Endothelial cell of umbilical vein (primary cell): ENCODE measurements at regions not wholly inside any gene's neighbourhood (a gene's known extent, or its start where the extent isn't known, plus 50 kb on each side); places are given as distances from the start of the nearest gene placed in this dataset.

Experiments used
- BruUV-seq: library from RNA; stranded (reverse); fragments of 400-500 nt; replicated peaks from 2 replicates; lab custom pipeline; 2021; lab: Mats Ljungman, UMichigan
- CTCF ChIA-PET: fragments of 300-600, 350-600 bp; sonication (Branson Sonifier 250); formaldehyde crosslinking; loops from one replicate; lab custom pipeline; 2021; ENCODE audit warnings: antibody characterized with exemption, inconsistent platforms; lab: Charles Lee
- POLR2A ChIA-PET: fragments of 300-600, 350-600 bp; sonication (Branson Sonifier 250); formaldehyde crosslinking; loops from one replicate; lab custom pipeline; 2021; ENCODE audit warnings: antibody characterized with exemption, inconsistent platforms; lab: Charles Lee
- DNase-seq: peaks from one replicate; pipeline ENCODE4 v3.0.0-alpha.2; 2011; ENCODE audit warnings: low read depth, low spot score
- FAIRE-seq: peaks from 2 replicates; lab custom pipeline; 2011; peaks lifted over from hg19 to GRCh38; lab: Jason Lieb, UNC
- H2AFZ ChIP-seq: 2 replicates; pipeline ENCODE4 v1.6.0; 2012; ENCODE audit warnings: low read depth, low read length, control low read depth, inconsistent platforms
- H3K27ac ChIP-seq: 2 replicates; pipeline ENCODE4 v1.5.1; 2011; ENCODE audit warnings: low read depth, mild to moderate bottlenecking, control low read depth, low read length, moderate library complexity; ENCODE audit not compliant: insufficient read depth
- H3K27me3 ChIP-seq, 2 experiments: 2 replicates each; pipeline versions ENCODE4 v1.6.0 to v1.6.1; 2011; ENCODE audit warnings: low read length in 2 of 2, mixed read lengths in 1 of 2; ENCODE audit not compliant: control insufficient read depth in 2 of 2, insufficient read depth in 2 of 2
- H3K36me3 ChIP-seq, 2 experiments: 2 replicates in 1 of 2; 3 replicates in 1 of 2; pipeline ENCODE4 v1.5.1; 2011; ENCODE audit warnings: low read length in 2 of 2, mild to moderate bottlenecking in 1 of 2, moderate library complexity in 1 of 2; ENCODE audit not compliant: control insufficient read depth in 2 of 2, insufficient read depth in 2 of 2; ENCODE audit errors: extremely low read depth in 1 of 2
- H3K4me1 ChIP-seq: 3 replicates; pipeline ENCODE4 v1.5.1; 2011; ENCODE audit warnings: mild to moderate bottlenecking, low read length; ENCODE audit not compliant: control insufficient read depth, insufficient read depth; ENCODE audit errors: extremely low read depth
- H3K4me2 ChIP-seq: 2 replicates; pipeline ENCODE4 v1.6.1; 2011; ENCODE audit warnings: low read length, control low read depth, mixed read lengths; ENCODE audit not compliant: insufficient read depth
- H3K4me3 ChIP-seq, 3 experiments: fragments of 200-600 bp in 1 of 3; sonication (generic), shearing (Covaris generic) in 1 of 3; replicated peaks in 1 of 3; 2 replicates each; pipeline ENCODE4 v1.5.1; 2011 to 2016; ENCODE audit warnings: control low read depth in 3 of 3, low read length in 3 of 3, mild to moderate bottlenecking in 2 of 3, inconsistent platforms in 1 of 3, low read depth in 1 of 3, moderate library complexity in 1 of 3; ENCODE audit not compliant: insufficient read depth in 1 of 3
- H3K79me2 ChIP-seq: 2 replicates; pipeline ENCODE4 v1.6.0; 2012; ENCODE audit warnings: low read length, inconsistent platforms; ENCODE audit not compliant: control insufficient read depth, insufficient read depth
- H3K9ac ChIP-seq: replicated peaks from 2 replicates; pipeline ENCODE3; 2011; ENCODE audit warnings: low read length, control low read depth; ENCODE audit not compliant: insufficient read depth; ENCODE audit errors: extremely low read depth
- H3K9me1 ChIP-seq: replicated peaks from 3 replicates; pipeline ENCODE4 v1.6.0; 2011; ENCODE audit warnings: mild to moderate bottlenecking, low read length; ENCODE audit not compliant: control insufficient read depth, insufficient read depth; ENCODE audit errors: extremely low read depth
- H3K9me3 ChIP-seq: replicated peaks from 2 replicates; pipeline ENCODE4 v1.5.1; 2012; ENCODE audit warnings: low read length, inconsistent platforms; ENCODE audit not compliant: control insufficient read depth, insufficient read depth
- H4K20me1 ChIP-seq: replicated peaks from 2 replicates; pipeline ENCODE3; 2011; ENCODE audit warnings: mild to moderate bottlenecking, low read length; ENCODE audit not compliant: control insufficient read depth, insufficient read depth; ENCODE audit errors: extremely low read depth
- EZH2 ChIP-seq: IDR thresholded peaks from 2 replicates; pipeline ENCODE4 v1.6.1; 2012; ENCODE audit warnings: borderline replicate concordance, low read depth, mild to moderate bottlenecking, moderate library complexity, low read length, inconsistent platforms; ENCODE audit not compliant: severe bottlenecking
- FOS ChIP-seq: IDR thresholded peaks from 2 replicates; pipeline ENCODE4 v1.6.1; 2011; ENCODE audit warnings: mild to moderate bottlenecking, low read length, moderate library complexity, borderline replicate concordance; ENCODE audit not compliant: insufficient read depth
- GATA2 ChIP-seq: IDR thresholded peaks from 2 replicates; pipeline ENCODE4 v1.7.0; 2011; ENCODE audit warnings: low read depth, mild to moderate bottlenecking, moderate library complexity, mixed read lengths, low read length; ENCODE audit not compliant: insufficient read length, insufficient read depth
- JUN ChIP-seq: IDR thresholded peaks from 2 replicates; pipeline ENCODE4 v1.6.1; 2011; ENCODE audit warnings: borderline replicate concordance, low read depth; ENCODE audit not compliant: insufficient read length, insufficient read depth
- MYC ChIP-seq: IDR thresholded peaks from one replicate; pipeline ENCODE4 v1.6.1; 2011; ENCODE audit warnings: mild to moderate bottlenecking, low read depth, low read length
- POLR2A ChIP-seq: IDR thresholded peaks from 2 replicates; pipeline ENCODE4 v1.6.1; 2012; ENCODE audit warnings: low read depth, mild to moderate bottlenecking, control low read depth, low read length
- POLR2AphosphoS5 ChIP-seq: IDR thresholded peaks from 2 replicates; pipeline ENCODE4 v1.6.1; 2012; ENCODE audit warnings: low read depth, mild to moderate bottlenecking, control low read depth, low read length, moderate library complexity; ENCODE audit not compliant: insufficient read depth
- dilution Hi-C: fragments of 300-500 bp; cut with MboI; formaldehyde crosslinking; loops from one replicate; pipeline ENCODE4 v1.15.0; 2019; ENCODE audit warnings: low sequenced_read_pairs; ENCODE audit not compliant: extremely low pct_ligation_motif_present
- intact Hi-C: fragments of 100-400 bp; cut with micrococcal nuclease; formaldehyde crosslinking; loops from one replicate; pipeline ENCODE4 v1.10.0; 2022
- TF ChIP-seq, protein P1 (sequence below), 2 donors: IDR thresholded peaks; 1 replicate in 1 of 2; 2 replicates in 1 of 2; pipeline ENCODE4 v1.5.1; 2011; ENCODE audit warnings: low read length in 2 of 2, mild to moderate bottlenecking in 2 of 2, moderate library complexity in 2 of 2, control low read depth in 1 of 2, inconsistent platforms in 1 of 2, low read depth in 1 of 2; ENCODE audit not compliant: insufficient read depth in 1 of 2; ENCODE audit errors: extremely low read depth in 1 of 2
- TF ChIP-seq, protein P2 (sequence below): IDR thresholded peaks from 2 replicates; pipeline ENCODE4 v1.6.1; 2011; ENCODE audit not compliant: insufficient read depth, insufficient read length

DNA sequence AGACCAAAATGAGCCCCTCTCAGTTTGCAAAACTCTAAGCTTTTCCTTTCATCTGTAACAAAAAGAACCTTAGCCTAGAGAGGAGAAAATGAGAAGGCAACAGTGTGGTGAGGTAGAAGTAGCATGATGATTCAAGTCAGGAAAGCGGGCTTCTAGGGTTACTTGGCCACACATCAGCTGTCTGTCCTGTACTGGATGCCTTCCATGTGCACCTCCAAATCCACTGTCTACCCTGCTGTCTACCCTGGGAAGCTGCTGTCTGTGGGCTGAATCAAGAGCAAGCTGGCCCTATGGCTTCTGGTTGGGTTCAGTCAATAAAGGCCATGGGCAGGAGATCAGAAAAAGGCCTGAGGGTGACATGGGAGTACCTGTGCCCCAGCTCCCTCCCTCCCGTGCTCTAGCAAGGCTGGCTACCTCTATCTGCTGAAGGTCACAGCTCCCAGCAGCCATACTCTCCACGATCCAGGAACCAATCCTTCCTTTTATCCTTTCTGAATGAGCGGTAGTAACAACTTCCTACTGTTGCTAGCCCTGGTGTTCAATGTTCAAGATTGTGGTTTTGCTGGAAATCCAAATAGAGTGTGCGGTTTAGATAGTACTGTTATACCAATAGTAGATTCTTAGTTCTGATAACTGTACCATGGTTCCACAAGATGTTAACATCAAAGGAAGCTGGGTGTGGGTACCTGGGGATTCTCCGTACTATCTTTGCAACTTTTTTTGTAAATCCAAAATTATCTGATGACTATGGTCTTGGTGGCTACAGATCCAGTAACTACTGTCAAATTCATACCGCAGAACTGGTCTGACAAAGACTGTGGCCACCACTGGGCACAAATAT lies 191.0 kb downstream of the ESM1 start:
- ChIA-PET CTCF (interaction anchor here (0.6 to 2.6 kb wide), 4 partner anchors 9 to 264 kb away, joined by 3 to 6 read pairs (median 4); no protein-coding TSS in a partner anchor), POLR2A (no interaction called here)
- Histone ChIP-seq H3K9me1 (no peaks in the 10 kb centered on the region), H3K27me3 (no peaks in the 10 kb centered on the region), H3K9me3 (no peaks in the 10 kb centered on the region), H3K4me2 (no peak overlapping the region), H4K20me1 (no peaks in the 10 kb centered on the region), H3K27ac (no peak overlapping the region), H3K4me3 (no peak overlapping the region), H3K4me1 (no peaks in the 10 kb centered on the region), H3K9ac (no peak overlapping the region), H2AFZ (no peak overlapping the region), H3K79me2 (no peaks in the 10 kb centered on the region), H3K36me3 (no peaks in the 10 kb centered on the region)
- BruUV-seq = no TSS peak
- no peak for FAIRE-seq
- DNase-seq = no peak
- intact Hi-C loops (no loop called here), dilution Hi-C loops (no loop called here)
- TF ChIP-seq JUN = no peak
- no peak for TF ChIP-seq POLR2A
- TF ChIP-seq, protein P1, sequence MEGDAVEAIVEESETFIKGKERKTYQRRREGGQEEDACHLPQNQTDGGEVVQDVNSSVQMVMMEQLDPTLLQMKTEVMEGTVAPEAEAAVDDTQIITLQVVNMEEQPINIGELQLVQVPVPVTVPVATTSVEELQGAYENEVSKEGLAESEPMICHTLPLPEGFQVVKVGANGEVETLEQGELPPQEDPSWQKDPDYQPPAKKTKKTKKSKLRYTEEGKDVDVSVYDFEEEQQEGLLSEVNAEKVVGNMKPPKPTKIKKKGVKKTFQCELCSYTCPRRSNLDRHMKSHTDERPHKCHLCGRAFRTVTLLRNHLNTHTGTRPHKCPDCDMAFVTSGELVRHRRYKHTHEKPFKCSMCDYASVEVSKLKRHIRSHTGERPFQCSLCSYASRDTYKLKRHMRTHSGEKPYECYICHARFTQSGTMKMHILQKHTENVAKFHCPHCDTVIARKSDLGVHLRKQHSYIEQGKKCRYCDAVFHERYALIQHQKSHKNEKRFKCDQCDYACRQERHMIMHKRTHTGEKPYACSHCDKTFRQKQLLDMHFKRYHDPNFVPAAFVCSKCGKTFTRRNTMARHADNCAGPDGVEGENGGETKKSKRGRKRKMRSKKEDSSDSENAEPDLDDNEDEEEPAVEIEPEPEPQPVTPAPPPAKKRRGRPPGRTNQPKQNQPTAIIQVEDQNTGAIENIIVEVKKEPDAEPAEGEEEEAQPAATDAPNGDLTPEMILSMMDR (IDR thresholded peaks at IDR 0.05; ENCODE audit: extremely low read depth in 1 of 2, insufficient read depth in 1 of 2, low read depth in 1 of 2, low read length in 2 of 2) = no peak
- TF ChIP-seq, protein P2, sequence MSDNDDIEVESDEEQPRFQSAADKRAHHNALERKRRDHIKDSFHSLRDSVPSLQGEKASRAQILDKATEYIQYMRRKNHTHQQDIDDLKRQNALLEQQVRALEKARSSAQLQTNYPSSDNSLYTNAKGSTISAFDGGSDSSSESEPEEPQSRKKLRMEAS = no peak
- TF ChIP-seq GATA2 = no peak
- no peak for TF ChIP-seq FOS
- no peak for TF ChIP-seq MYC
- no peak for TF ChIP-seq POLR2AphosphoS5
- no peak for TF ChIP-seq EZH2
